NCI-H524 treated with DMSO at 0.1 percent for 48 hours (cell line): ENCODE measurements at regions not wholly inside any gene's neighbourhood (a gene's known extent, or its start where the extent isn't known, plus 50 kb on each side); places are given as distances from the start of the nearest gene placed in this dataset.
"Not testable (repeated sequence)": the region's sequence is repeated elsewhere in the genome, so short reads cannot be mapped to it uniquely, and the experiment has no call there.

ENCODE experiments used
- DNase-seq: peaks from one replicate; lab custom pipeline; 2025; lab: John Stamatoyannopoulos, UW

DNA sequence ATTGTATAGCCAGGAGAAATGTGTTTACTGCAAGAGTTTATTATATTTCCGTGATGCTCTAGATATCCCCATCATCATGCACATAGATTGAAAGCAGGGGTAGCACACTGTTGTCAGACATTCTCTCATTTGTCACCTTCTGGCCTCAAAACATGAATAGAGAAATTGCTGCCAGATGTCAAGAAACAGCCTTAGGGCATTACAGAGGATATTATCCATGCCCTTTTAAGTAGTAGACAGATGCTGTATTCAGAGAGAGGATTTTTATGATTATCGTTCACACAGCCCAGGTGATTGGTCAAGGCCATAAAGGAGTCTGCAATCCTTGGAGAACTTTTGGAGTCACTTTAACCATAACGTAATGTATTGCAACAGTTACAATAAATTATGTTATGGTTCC, 1961.5 kb upstream of the TENM3 start:
- DNase-seq: peak; percentile 74

DNA sequence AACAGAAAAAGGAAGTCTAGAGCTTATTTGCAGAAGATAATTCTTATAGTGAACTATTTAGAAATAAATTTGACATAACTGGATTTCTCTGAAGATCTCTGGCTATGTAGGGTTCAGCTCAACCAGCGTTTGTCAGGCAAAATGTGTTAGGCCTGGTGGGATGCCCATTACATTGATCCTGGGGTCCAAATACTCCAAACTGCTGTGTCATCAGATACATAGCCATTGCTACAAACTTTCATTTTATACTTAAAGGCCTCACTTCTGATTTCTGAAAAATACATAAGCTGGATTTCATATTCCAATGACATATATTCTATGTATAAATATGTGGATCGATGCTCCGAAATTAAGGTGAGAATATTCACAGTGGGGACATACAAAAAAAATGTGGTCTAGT, 1958.9 kb upstream of the TENM3 start:
- DNase-seq: no peak

GRCh38 chr4:180285796-180286195, 1957.4 kb upstream of the TENM3 start:
- no peak for DNase-seq

DNA sequence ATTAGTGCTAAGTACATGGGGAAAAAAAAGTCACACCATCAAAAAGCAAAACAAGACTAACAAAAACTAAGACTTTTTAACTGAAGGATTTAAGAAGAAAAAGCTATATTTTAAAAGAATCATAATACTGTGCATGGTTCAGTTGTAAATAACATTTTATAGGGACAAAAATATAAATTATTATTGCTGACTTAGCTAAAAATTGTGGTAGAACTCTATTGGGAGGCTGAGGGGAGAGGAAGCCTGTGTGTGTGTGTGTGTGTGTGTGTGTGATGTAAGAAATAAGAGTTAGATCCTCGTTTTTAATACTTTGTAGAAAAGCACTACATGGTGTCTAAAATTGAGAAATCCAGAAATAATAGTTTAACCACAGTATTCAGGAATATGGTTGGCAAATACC, 1950.9 kb upstream of the TENM3 start:
- no peak for DNase-seq

DNA sequence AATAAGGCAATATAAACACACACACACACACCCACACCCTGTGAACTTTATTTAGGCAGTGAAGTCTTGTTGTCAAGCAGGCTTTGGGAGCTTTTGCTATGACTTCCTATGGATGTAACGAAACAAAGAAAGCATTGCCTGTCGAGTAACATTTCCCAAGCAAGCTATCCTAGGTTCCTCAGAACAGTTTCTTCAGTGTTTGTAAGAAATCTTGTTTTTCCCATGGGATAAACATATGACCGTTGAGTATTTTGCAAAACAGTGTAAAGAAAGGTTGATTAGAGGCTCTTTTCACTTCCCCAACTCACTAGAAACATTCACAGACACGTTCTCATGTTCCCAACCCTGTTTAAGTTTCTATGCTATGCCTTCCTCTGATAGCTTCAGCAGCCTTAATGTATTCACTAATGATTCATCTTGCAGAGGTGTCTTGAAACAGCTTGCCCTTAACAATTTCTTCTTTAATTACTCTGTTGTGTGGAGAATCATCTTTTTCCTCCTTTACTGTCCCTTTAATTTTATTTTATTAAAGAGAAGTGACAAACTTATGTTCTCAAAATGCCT, 1947.1 kb upstream of the TENM3 start:
- DNase-seq: no peak

DNA sequence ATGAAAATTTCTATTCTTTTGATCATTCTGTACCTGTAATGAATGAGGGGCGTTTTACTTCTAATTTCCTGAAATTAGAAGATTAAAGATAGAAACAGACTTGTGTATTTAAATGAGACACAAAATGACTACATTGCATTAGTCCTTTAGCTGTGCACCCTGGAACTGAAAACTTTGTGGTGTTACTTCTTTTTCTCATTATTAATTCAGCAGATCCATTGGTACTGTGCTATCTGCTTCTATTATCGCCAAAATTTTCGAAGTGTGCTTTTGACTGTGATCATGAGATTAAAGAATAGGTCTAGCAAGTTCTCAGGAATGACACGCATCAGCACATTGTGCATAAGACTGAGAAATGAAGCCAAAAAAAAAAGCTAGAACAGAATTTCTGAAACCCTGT, 1938.9 kb upstream of the TENM3 start:
- no peak for DNase-seq

DNA sequence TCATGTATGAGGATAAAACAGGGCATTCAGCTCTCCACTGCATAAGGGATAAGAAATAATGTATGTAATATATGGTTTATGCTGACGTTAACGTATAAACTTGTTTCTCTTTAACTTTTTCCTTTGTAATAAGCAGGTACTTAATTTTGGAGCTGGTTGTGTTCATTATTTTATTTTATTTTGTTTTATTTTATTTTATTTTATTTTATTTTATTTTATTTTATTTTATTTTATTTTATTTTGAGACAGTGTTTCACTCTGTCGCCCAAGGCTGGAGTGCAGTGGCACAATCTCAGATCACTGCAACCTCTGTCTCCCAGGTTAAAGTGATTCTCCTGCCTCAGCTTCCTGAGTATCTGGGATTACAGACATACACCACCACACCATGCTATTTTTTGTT, 1932.6 kb upstream of the TENM3 start:
- no peak for DNase-seq

DNA sequence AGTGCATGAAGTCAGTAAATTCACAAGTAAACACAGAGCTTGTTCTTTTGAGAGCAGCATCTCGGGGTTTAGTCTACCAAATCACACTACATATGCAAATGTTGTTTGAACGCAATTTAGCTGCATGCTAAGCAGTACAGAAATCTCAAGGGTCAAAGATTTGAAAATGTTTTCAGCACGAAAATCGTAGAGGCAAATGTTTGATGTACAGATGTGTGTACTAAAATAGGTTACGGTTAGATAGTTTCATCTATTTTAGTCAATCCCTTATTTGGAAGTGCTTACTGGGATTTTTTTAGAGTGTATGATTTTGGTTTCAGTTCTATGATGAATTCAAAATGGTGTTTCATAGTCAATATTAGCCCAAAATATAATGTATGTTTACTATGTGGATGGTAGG, 1928.2 kb upstream of the TENM3 start:
- no peak for DNase-seq

GRCh38 chr4:180330521-180330920, 1912.7 kb upstream of the TENM3 start:
- no peak for DNase-seq

GRCh38 chr4:180333162-180333561, 1910.0 kb upstream of the TENM3 start:
- DNase-seq: no peak

- DNase-seq: no peak
Measured at GRCh38 chr4:180335566-180335965, 1907.6 kb upstream of the TENM3 start.

GRCh38 chr4:180336494-180337090, 1906.6 kb upstream of the TENM3 start:
- DNase-seq: no peak

GRCh38 chr4:180341926-180342325, 1901.3 kb upstream of the TENM3 start:
- DNase-seq: peak; percentile 3

DNA sequence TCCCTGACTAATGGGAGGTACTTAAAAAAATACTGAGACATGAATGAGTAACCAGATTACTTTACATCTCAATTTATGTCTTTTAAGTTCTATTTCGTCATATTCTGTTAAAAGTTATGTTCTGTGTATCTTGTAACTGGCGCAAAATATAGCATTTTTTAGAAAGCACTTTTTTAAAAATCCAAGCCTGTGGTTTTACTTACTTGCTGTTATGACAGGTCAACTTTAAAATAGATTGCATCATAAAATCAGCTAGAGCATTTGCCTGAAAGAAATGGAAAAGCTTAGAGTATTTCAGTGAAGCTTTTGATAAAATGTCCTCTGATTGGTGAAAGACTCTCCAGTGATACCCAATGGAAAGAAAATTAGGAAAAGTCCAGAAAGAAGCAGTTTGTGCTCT, 1892.3 kb upstream of the TENM3 start:
- no peak for DNase-seq

- no peak for DNase-seq
Measured at GRCh38 chr4:180356766-180357165, 1886.4 kb upstream of the TENM3 start.

GRCh38 chr4:180360113-180360512, 1883.1 kb upstream of the TENM3 start:
- not testable (repeated sequence) for DNase-seq

DNA sequence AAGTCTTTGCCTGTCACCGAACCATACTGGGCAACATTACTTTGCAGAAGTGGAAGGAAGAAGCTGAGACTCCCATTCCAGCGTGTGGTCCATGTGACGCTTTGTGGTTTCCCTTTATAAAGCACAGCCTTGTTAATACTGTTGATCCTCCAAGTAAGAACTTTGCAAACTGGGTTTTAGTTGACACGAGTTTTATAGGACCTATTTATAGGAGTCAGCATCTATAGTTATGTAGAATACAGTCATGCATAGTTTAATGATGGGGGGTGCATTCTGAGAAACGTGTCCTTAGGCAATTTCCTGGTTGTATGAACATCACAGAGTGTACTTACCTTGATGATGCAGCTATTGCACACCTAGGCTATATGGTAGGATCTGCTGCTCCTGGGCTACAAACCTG, 1879.4 kb upstream of the TENM3 start:
- no peak for DNase-seq

GRCh38 chr4:180372691-180373090, 1870.5 kb upstream of the TENM3 start:
- no peak for DNase-seq

GRCh38 chr4:180377741-180378140, 1865.5 kb upstream of the TENM3 start:
- DNase-seq: no peak

GRCh38 chr4:180380733-180381132, 1862.5 kb upstream of the TENM3 start:
- no peak for DNase-seq

DNA sequence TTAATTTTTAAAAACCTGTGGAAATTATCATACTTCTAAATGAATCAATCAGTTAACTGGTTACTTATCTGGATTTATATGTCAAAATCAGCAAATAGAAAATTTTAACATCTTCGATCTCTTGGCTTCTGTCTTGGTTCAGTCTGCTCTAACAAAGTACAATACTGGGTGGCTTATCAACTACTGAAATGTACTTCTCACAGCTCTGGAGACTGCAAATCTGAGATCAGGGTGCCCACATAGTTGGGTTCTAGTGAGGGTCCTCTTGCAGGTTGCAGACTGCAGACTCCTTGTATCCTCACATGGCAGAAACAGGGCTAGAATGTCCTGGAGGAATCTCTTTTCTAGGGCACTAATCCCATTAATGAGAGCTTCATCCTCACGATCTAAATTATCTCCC, 1851.6 kb upstream of the TENM3 start:
- no peak for DNase-seq

GRCh38 chr4:180394312-180394711, 1848.9 kb upstream of the TENM3 start:
- DNase-seq: no peak

- no peak for DNase-seq
Measured at GRCh38 chr4:180394730-180395129, 1848.5 kb upstream of the TENM3 start.

DNA sequence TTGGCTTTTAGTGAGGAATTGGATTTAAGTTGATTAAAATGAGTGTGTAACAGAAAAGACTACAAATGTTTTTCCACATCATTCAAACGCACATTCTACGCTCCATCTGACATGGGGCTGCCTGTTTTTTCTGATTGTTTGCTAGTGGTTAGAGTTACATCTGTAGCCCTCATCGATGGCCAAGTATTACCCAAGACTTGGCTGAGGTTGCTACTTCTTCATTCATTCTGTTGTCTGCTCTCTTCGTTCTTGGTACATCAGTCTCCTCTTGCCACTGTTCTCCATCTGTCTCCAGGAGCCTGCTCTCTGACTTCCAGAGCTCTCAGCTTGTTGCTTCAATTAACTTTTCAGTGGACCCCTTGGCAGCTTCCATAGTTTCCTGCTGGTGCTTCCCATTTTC, 1844.6 kb upstream of the TENM3 start:
- DNase-seq: no peak
